Tibial nerve (tissue), 4 donors: ENCODE measurements at regions not wholly inside any gene's neighbourhood (a gene's known extent, or its start where the extent isn't known, plus 50 kb on each side); places are given as distances from the start of the nearest gene placed in this dataset.

Experiments used
- DNase-seq, 2 donors: peaks; one replicate each; pipeline ENCODE4 v3.0.0-alpha.2; 2019; ENCODE audit warnings: low spot score in 2 of 2
- H3K27ac ChIP-seq, 4 donors: fragments of 200-600 bp; sonication (generic) in 3 of 4; one replicate each; pipeline ENCODE4 v1.5.1; 2017 to 2019; ENCODE audit warnings: mild to moderate bottlenecking in 1 of 4
- H3K27me3 ChIP-seq, 2 donors: fragments of 200-600 bp; sonication (generic) in 1 of 2; one replicate each; pipeline versions ENCODE4 v1.5.1 to v1.6.0; 2017 to 2019
- H3K36me3 ChIP-seq, 3 donors: fragments of 200-600 bp; sonication (generic); one replicate each; pipeline ENCODE4 v1.5.1; 2018 to 2019
- H3K4me1 ChIP-seq, 4 donors: fragments of 200-600 bp; sonication (generic) in 3 of 4; one replicate each; pipeline ENCODE4 v1.5.1; 2017 to 2019
- H3K4me3 ChIP-seq, 4 donors: fragments of 200-600 bp; sonication (generic) in 3 of 4; one replicate each; pipeline ENCODE4 v1.5.1; 2017 to 2019; ENCODE audit warnings: mild to moderate bottlenecking in 1 of 4, moderate library complexity in 1 of 4
- H3K9me3 ChIP-seq, 4 donors: fragments of 200-600 bp; sonication (generic) in 3 of 4; one replicate each; pipeline ENCODE4 v1.5.1; 2017 to 2019
- CTCF ChIP-seq, 5 experiments: fragments of 200-600 bp in 3 of 5; fragments of 450-650 bp in 2 of 5; sonication (generic) in 3 of 5; IDR thresholded peaks; one replicate each; pipeline ENCODE4 v1.5.1; 2016 to 2019; ENCODE audit warnings: antibody characterized with exemption in 5 of 5, mild to moderate bottlenecking in 3 of 5, moderate library complexity in 2 of 5
- EP300 ChIP-seq, 2 donors: sonication (generic); formaldehyde crosslinking; IDR thresholded peaks; one replicate each; pipeline ENCODE4 v1.6.1; 2017; ENCODE audit warnings: antibody characterized with exemption in 2 of 2, mild to moderate bottlenecking in 1 of 2
- POLR2A ChIP-seq, 2 donors: fragments of 450-650 bp; IDR thresholded peaks; one replicate each; pipeline ENCODE4 v1.6.1; 2017; ENCODE audit warnings: antibody characterized with exemption in 2 of 2, mild to moderate bottlenecking in 2 of 2, moderate library complexity in 2 of 2
- WGBS, 2 donors: methylation state at CpG; one replicate each; pipeline ENCODE4 v1.1.5; 2018; 5-methylcytosine and 5-hydroxymethylcytosine counted together

- WGBS, 2 donors, result 96 to 97% methylated on average over 2 of the region's 2 CpGs
- no peak overlapping the region for H3K27ac ChIP-seq
- H3K27me3 ChIP-seq, result no peaks in the 10 kb centered on the region
Observed at GRCh38 chr13:39956036-39956435, 300.6 kb downstream of the COG6 start.

GRCh38 chr13:39957868-39958677 lies 302.6 kb downstream of the COG6 start:
- Histone ChIP-seq H3K36me3 (no peaks in the 10 kb centered on the region), H3K4me3 (peak overlapping the region in 1 of 4 donors; percentile 5), H3K27me3 (no peaks in the 10 kb centered on the region), H3K4me1 (peaks cover 0 to 20% (median 3%) of the 10 kb centered on the region in 4 donors), H3K9me3 (no peaks in the 10 kb centered on the region), H3K27ac (no peak overlapping the region)
- TF ChIP-seq POLR2A (IDR thresholded peaks at IDR 0.05) (no peak), EP300 (IDR thresholded peaks at IDR 0.05) (no peak), CTCF (IDR thresholded peaks at IDR 0.05) (no peak)
- 73 to 79% methylated on average over 5 of the region's 5 CpGs for WGBS, 2 donors
- no peak for DNase-seq

More at GRCh38 chr13:39956036-39956435, 300.6 kb downstream of the COG6 start:
- Histone ChIP-seq H3K9me3 (no peaks in the 10 kb centered on the region), H3K4me1 (peaks cover 0 to 18% (median 3%) of the 10 kb centered on the region in 4 donors), H3K4me3 (no peak overlapping the region), H3K36me3 (no peaks in the 10 kb centered on the region)
- TF ChIP-seq EP300 (IDR thresholded peaks at IDR 0.05) (no peak), CTCF (IDR thresholded peaks at IDR 0.05) (no peak), POLR2A (IDR thresholded peaks at IDR 0.05) (no peak)
- DNase-seq, result no peak

- TF ChIP-seq CTCF (IDR thresholded peaks at IDR 0.05) (no peak), EP300 (IDR thresholded peaks at IDR 0.05) (no peak), POLR2A (IDR thresholded peaks at IDR 0.05) (no peak)
- Histone ChIP-seq H3K27ac (no peak overlapping the region), H3K27me3 (no peaks in the 10 kb centered on the region), H3K4me1 (peaks cover 0 to 27% (median 3%) of the 10 kb centered on the region in 4 donors), H3K4me3 (no peak overlapping the region), H3K36me3 (no peaks in the 10 kb centered on the region), H3K9me3 (no peaks in the 10 kb centered on the region)
- WGBS, 2 donors, result 64 to 71% methylated on average over 9 of the region's 9 CpGs
- no peak for DNase-seq
Observed at GRCh38 chr13:39959497-39960144, 304.2 kb downstream of the COG6 start.

- Histone ChIP-seq H3K27me3 (no peaks in the 10 kb centered on the region), H3K36me3 (no peaks in the 10 kb centered on the region), H3K4me3 (no peak overlapping the region), H3K4me1 (peaks cover 0 to 27% (median 3%) of the 10 kb centered on the region in 4 donors), H3K27ac (no peak overlapping the region), H3K9me3 (no peaks in the 10 kb centered on the region)
- 17 to 26% methylated on average over 3 of the region's 3 CpGs for WGBS, 2 donors
- no peak for DNase-seq
- no peak for TF ChIP-seq CTCF (IDR thresholded peaks at IDR 0.05)
- no peak for TF ChIP-seq POLR2A (IDR thresholded peaks at IDR 0.05)
- TF ChIP-seq EP300 (IDR thresholded peaks at IDR 0.05), result no peak
Observed at GRCh38 chr13:39960191-39960590, 304.7 kb downstream of the COG6 start.

- no peak for DNase-seq
- Histone ChIP-seq H3K36me3 (no peaks in the 10 kb centered on the region), H3K9me3 (no peaks in the 10 kb centered on the region), H3K4me1 (peaks cover 0 to 27% (median 3%) of the 10 kb centered on the region in 4 donors), H3K27me3 (no peaks in the 10 kb centered on the region), H3K27ac (no peak overlapping the region), H3K4me3 (no peak overlapping the region)
- WGBS, 2 donors, result 31 to 36% methylated on average over 1 of the region's 1 CpG
- TF ChIP-seq POLR2A (IDR thresholded peaks at IDR 0.05) (no peak), EP300 (IDR thresholded peaks at IDR 0.05) (no peak), CTCF (IDR thresholded peaks at IDR 0.05) (no peak)
Observed at GRCh38 chr13:39961036-39961435, 305.6 kb downstream of the COG6 start.
